DOHH2 (cell line): ENCODE measurements at regions not wholly inside any gene's neighbourhood (a gene's known extent, or its start where the extent isn't known, plus 50 kb on each side); places are given as distances from the start of the nearest gene placed in this dataset.

Source experiments
- EZH2phosphoT487 ChIP-seq: fragments of 200-600 bp; sonication (generic); IDR thresholded peaks from 2 replicates; pipeline ENCODE4 v1.6.1; 2017; ENCODE audit warnings: borderline replicate concordance, mild to moderate bottlenecking, antibody characterized with exemption, low read length, moderate library complexity, mixed read lengths
- TF ChIP-seq, protein P1 (sequence below): fragments of 200-600 bp; sonication (generic); IDR thresholded peaks from one replicate; pipeline ENCODE4 v1.5.1; 2014; ENCODE audit warnings: antibody characterized with exemption, mild to moderate bottlenecking, low read depth, low read length; ENCODE audit not compliant: poor library complexity, severe bottlenecking

DNA sequence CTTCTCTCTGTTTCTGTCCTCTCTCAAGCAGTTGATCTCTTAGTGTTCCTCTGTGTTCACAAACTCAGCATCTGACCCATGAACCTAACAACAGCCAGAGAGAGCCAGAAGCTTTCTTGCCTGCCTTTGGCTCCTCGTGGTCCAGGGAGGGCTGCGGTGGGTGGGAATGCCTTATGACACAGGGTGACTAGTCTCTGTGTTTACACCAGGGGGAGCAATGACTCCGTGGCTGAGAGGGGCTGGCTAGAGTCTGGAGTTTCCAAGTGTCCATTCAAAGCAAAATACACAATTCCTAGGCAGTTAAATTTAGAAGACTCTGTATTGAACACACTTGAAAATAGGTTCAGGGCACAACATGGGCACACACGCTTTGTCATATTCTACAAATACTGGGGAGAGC lies 370.0 kb upstream of the FRG2C start:
- TF ChIP-seq, protein P1, sequence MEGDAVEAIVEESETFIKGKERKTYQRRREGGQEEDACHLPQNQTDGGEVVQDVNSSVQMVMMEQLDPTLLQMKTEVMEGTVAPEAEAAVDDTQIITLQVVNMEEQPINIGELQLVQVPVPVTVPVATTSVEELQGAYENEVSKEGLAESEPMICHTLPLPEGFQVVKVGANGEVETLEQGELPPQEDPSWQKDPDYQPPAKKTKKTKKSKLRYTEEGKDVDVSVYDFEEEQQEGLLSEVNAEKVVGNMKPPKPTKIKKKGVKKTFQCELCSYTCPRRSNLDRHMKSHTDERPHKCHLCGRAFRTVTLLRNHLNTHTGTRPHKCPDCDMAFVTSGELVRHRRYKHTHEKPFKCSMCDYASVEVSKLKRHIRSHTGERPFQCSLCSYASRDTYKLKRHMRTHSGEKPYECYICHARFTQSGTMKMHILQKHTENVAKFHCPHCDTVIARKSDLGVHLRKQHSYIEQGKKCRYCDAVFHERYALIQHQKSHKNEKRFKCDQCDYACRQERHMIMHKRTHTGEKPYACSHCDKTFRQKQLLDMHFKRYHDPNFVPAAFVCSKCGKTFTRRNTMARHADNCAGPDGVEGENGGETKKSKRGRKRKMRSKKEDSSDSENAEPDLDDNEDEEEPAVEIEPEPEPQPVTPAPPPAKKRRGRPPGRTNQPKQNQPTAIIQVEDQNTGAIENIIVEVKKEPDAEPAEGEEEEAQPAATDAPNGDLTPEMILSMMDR = peak; percentile 43
- no peak for TF ChIP-seq EZH2phosphoT487
